ENCODE measurements at regions not wholly inside any gene's neighbourhood (a gene's known extent, or its start where the extent isn't known, plus 50 kb on each side); places are given as distances from the start of the nearest gene placed in this dataset.

GRCh38 chr10:31603235-31604087 lies 284.4 kb downstream of the ZEB1 start:
- TF ChIP-seq POLR2AphosphoS5 (IDR thresholded peaks at IDR 0.05) (peak; percentile 80), POLR2A (IDR thresholded peaks at IDR 0.05) (peak; percentile 63 to 68), CTCF (IDR thresholded peaks at IDR 0.05) (peak in 2 of 4 experiments; percentile 24 to 54)

Data from gastroesophageal sphincter (tissue), 3 donors.